ENCODE measurements at regions not wholly inside any gene's neighbourhood (a gene's known extent, or its start where the extent isn't known, plus 50 kb on each side); places are given as distances from the start of the nearest gene placed in this dataset.

DNA sequence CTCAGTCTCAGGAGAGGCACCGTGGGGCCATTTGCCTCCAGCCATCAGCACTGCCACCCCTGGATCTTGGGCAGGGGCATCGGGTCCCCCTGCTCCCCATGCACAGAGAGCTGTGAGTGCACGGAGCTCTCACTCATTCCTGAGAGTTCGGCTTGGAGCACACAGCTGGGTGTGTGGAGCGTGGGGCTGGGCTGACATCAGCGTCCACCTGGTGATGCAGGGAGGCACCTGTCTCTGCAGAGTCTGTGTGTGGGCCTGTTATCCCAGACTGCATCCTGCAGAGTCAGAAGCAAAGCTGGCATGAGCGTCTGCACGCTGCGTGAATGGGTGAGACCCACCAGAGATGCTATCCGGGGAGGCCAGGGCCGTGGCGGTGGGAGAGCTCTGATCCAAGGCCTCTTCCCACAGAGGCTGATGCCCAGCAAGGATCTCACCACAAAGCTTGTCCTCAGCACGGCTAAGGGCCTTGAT lies 248.8 kb upstream of the AFDN start:
- Histone ChIP-seq H2AFZ (ENCODE audit: low read depth, low read length, poor library complexity, severe bottlenecking) (no peak overlapping the region), H3K27me3 (ENCODE audit: insufficient read depth, low read length) (no peaks in the 10 kb centered on the region), H3K36me3 (ENCODE audit: control insufficient read depth in 1 of 2, insufficient read depth in 2 of 2, low read length in 2 of 2) (no peaks in the 10 kb centered on the region), H3K4me3 (replicated peaks in 1 of 2; ENCODE audit: low read depth in 1 of 2, low read length in 2 of 2) (no peak overlapping the region), H3K9me2 (ENCODE audit: insufficient read depth) (no peaks in the 10 kb centered on the region), H3K4me1 (ENCODE audit: control insufficient read depth in 1 of 2, insufficient read depth in 2 of 2, low read length in 2 of 2) (no peaks in the 10 kb centered on the region), H3K9me3 (ENCODE audit: control insufficient read depth in 1 of 2, insufficient read depth in 1 of 2, low read depth in 1 of 2, low read length in 2 of 2) (no peaks in the 10 kb centered on the region), H3K27ac (ENCODE audit: low read depth, low read length) (no peak overlapping the region), H3K79me2 (ENCODE audit: insufficient read depth, low read length) (no peaks in the 10 kb centered on the region), H4K20me1 (ENCODE audit: insufficient read depth) (no peaks in the 10 kb centered on the region), H3K4me2 (ENCODE audit: low read length) (no peak overlapping the region), H3K9ac (ENCODE audit: low read length) (no peak overlapping the region)
- POLR2A ChIA-PET = no interaction called here
- intact Hi-C loops (cut with micrococcal nuclease) = no loop called here
- no peak for DNase-seq (ENCODE audit: low read depth, low spot score)
- RAD21 ChIA-PET (ENCODE audit: low non-redundant PET in 1 of 2, low total read pairs in 2 of 2, uncharacterized antibody in 2 of 2, unreplicated experiment in 2 of 2) = no interaction called here
- TF ChIP-seq, protein P1, sequence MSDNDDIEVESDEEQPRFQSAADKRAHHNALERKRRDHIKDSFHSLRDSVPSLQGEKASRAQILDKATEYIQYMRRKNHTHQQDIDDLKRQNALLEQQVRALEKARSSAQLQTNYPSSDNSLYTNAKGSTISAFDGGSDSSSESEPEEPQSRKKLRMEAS (IDR thresholded peaks at IDR 0.05) = no peak
- TF ChIP-seq, protein P2, sequence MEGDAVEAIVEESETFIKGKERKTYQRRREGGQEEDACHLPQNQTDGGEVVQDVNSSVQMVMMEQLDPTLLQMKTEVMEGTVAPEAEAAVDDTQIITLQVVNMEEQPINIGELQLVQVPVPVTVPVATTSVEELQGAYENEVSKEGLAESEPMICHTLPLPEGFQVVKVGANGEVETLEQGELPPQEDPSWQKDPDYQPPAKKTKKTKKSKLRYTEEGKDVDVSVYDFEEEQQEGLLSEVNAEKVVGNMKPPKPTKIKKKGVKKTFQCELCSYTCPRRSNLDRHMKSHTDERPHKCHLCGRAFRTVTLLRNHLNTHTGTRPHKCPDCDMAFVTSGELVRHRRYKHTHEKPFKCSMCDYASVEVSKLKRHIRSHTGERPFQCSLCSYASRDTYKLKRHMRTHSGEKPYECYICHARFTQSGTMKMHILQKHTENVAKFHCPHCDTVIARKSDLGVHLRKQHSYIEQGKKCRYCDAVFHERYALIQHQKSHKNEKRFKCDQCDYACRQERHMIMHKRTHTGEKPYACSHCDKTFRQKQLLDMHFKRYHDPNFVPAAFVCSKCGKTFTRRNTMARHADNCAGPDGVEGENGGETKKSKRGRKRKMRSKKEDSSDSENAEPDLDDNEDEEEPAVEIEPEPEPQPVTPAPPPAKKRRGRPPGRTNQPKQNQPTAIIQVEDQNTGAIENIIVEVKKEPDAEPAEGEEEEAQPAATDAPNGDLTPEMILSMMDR (IDR thresholded peaks at IDR 0.05 in 2 of 3, conservative IDR thresholded peaks at IDR 0.05 in 1 of 3; ENCODE audit: borderline replicate concordance in 1 of 3, insufficient read depth in 1 of 3, low read depth in 2 of 3, low read length in 2 of 3) = no peak
- TF ChIP-seq CBX3 (IDR thresholded peaks at IDR 0.05; ENCODE audit: low read depth) = no peak
- no peak for TF ChIP-seq JUND (IDR thresholded peaks at IDR 0.05)
- TF ChIP-seq POLR2AphosphoS5 (IDR thresholded peaks at IDR 0.05; ENCODE audit: low read depth, low read length) = no peak
- TF ChIP-seq ZNF274 (IDR thresholded peaks at IDR 0.05; ENCODE audit: low read depth, low read length) = no peak
- TF ChIP-seq, protein P3, sequence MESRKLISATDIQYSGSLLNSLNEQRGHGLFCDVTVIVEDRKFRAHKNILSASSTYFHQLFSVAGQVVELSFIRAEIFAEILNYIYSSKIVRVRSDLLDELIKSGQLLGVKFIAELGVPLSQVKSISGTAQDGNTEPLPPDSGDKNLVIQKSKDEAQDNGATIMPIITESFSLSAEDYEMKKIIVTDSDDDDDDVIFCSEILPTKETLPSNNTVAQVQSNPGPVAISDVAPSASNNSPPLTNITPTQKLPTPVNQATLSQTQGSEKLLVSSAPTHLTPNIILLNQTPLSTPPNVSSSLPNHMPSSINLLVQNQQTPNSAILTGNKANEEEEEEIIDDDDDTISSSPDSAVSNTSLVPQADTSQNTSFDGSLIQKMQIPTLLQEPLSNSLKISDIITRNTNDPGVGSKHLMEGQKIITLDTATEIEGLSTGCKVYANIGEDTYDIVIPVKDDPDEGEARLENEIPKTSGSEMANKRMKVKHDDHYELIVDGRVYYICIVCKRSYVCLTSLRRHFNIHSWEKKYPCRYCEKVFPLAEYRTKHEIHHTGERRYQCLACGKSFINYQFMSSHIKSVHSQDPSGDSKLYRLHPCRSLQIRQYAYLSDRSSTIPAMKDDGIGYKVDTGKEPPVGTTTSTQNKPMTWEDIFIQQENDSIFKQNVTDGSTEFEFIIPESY (IDR thresholded peaks at IDR 0.05; ENCODE audit: extremely low read depth, insufficient replicate concordance, low read length) = no peak
- TF ChIP-seq, protein P4, sequence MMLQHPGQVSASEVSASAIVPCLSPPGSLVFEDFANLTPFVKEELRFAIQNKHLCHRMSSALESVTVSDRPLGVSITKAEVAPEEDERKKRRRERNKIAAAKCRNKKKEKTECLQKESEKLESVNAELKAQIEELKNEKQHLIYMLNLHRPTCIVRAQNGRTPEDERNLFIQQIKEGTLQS (IDR thresholded peaks at IDR 0.05) = no peak
- TF ChIP-seq SP1 (IDR thresholded peaks at IDR 0.05; ENCODE audit: low read depth) = no peak
- no peak for TF ChIP-seq EGR1 (IDR thresholded peaks at IDR 0.05; ENCODE audit: low read depth)
- CTCF ChIA-PET = no interaction called here
- no TSS peak for BruUV-seq (replicated peaks)
- ATAC-seq = no peak

All from HCT116 (cell line).